Uterus (tissue), 3 donors: ENCODE measurements at regions not wholly inside any gene's neighbourhood (a gene's known extent, or its start where the extent isn't known, plus 50 kb on each side); places are given as distances from the start of the nearest gene placed in this dataset.

Source experiments
- DNase-seq, 2 donors: peaks; one replicate each; pipeline ENCODE4 v3.0.0-alpha.2; 2019 to 2020
- H3K27ac ChIP-seq, 2 donors: fragments of 200-600 bp; sonication (generic); 1 replicate in 1 of 2; 2 replicates in 1 of 2; pipeline ENCODE4 v1.5.1; 2016 to 2018
- H3K27me3 ChIP-seq, 2 donors: fragments of 200-600 bp; sonication (generic); one replicate each; pipeline ENCODE4 v1.5.1; 2018 to 2019; ENCODE audit warnings: control low read depth in 1 of 2
- H3K36me3 ChIP-seq, 2 donors: fragments of 200-600 bp; sonication (generic); one replicate each; pipeline ENCODE4 v1.5.1; 2019; ENCODE audit warnings: control low read depth in 1 of 2
- H3K4me1 ChIP-seq, 2 donors: fragments of 200-600 bp; sonication (generic); one replicate each; pipeline ENCODE4 v1.5.1; 2018 to 2019; ENCODE audit warnings: control low read depth in 1 of 2
- H3K4me3 ChIP-seq, 2 donors: fragments of 200-600 bp; sonication (generic); 1 replicate in 1 of 2; 2 replicates in 1 of 2; pipeline ENCODE4 v1.5.1; 2018 to 2019; ENCODE audit warnings: mild to moderate bottlenecking in 1 of 2
- H3K9me3 ChIP-seq, 2 donors: fragments of 200-600 bp; sonication (generic); one replicate each; pipeline ENCODE4 v1.5.1; 2019; ENCODE audit warnings: control low read depth in 1 of 2
- CTCF ChIP-seq, 4 experiments: fragments of 200-600 bp in 2 of 4; fragments of 450-650 bp in 2 of 4; sonication (generic) in 2 of 4; IDR thresholded peaks; one replicate each; pipeline ENCODE4 v1.5.1; 2016 to 2019; ENCODE audit warnings: antibody characterized with exemption in 4 of 4, mild to moderate bottlenecking in 2 of 4, moderate library complexity in 1 of 4
- POLR2A ChIP-seq, 2 donors: fragments of 450-650 bp; IDR thresholded peaks; one replicate each; pipeline ENCODE4 v1.6.1; 2016; ENCODE audit warnings: antibody characterized with exemption in 2 of 2, mild to moderate bottlenecking in 1 of 2, moderate library complexity in 1 of 2
- intact Hi-C: fragments of 100-400 bp; cut with DNase I; formaldehyde crosslinking; loops from one replicate; pipeline ENCODE4 v1.15.1; 2023; ENCODE audit warnings: low total_unique reads
- donor health status: DM: yes; HTN: yes; CAD: no.

DNA sequence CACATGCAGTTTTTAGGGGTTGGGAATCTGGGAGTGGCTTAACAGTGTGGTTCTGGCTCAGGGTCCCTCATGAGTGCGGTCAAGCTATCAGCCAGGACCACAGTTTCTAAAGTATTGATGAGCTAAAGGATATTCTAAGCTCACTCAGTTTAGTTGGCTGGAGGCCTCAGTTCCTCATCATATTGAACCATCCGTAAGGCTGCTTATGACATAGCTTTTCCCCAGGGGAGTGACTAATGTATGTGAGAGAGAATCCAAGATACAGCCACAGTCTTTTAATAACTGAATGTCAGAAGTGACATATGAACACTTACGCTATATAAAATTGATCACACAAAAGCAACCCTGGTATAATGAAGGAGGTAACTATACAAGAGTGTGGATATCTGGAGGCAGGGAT is 245.3 kb downstream of the POLR1F start:
- intact Hi-C loops, result no loop called here
- DNase-seq, result no peak
- no peaks in the 10 kb centered on the region for H3K36me3 ChIP-seq
- H3K27ac ChIP-seq, result no peak overlapping the region
- no peak overlapping the region for H3K4me3 ChIP-seq
- TF ChIP-seq POLR2A (IDR thresholded peaks at IDR 0.05) (no peak), CTCF (IDR thresholded peaks at IDR 0.05) (no peak)
- H3K27me3 ChIP-seq, result no peaks in the 10 kb centered on the region
- no peaks in the 10 kb centered on the region for H3K4me1 ChIP-seq
- H3K9me3 ChIP-seq, result no peaks in the 10 kb centered on the region

GRCh38 chr7:19455623-19456022 is 253.2 kb downstream of the POLR1F start:
- no peak for DNase-seq
- H3K9me3 ChIP-seq, result no peaks in the 10 kb centered on the region
- H3K4me1 ChIP-seq, result no peaks in the 10 kb centered on the region
- no peaks in the 10 kb centered on the region for H3K36me3 ChIP-seq
- no peak overlapping the region for H3K4me3 ChIP-seq
- H3K27ac ChIP-seq, result no peak overlapping the region
- TF ChIP-seq CTCF (IDR thresholded peaks at IDR 0.05), result no peak
- TF ChIP-seq POLR2A (IDR thresholded peaks at IDR 0.05), result no peak
- no peaks in the 10 kb centered on the region for H3K27me3 ChIP-seq
- intact Hi-C loops, result no loop called here

DNA sequence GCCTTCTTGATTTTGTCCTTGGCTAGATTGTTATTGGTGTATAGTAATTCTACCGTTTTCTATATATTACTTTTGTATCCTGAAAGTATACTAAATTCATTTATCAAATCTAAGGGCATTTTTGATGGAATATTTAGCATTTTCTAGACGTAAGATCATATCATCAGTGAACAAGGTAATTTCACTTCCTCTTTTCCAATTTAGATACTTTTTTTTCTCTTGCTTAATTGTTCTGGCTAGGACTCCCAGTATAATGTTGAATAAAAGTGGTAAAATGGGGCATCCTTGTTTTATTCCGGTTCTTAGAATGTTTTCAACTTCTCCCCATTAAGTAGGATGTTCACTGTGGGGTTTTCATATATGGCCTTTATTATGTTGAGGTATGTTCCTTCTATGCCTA is 260.7 kb downstream of the POLR1F start:
- intact Hi-C loops, result no loop called here
- H3K4me1 ChIP-seq, result no peaks in the 10 kb centered on the region
- H3K4me3 ChIP-seq, result no peak overlapping the region
- H3K27ac ChIP-seq, result no peak overlapping the region
- TF ChIP-seq POLR2A (IDR thresholded peaks at IDR 0.05) (no peak), CTCF (IDR thresholded peaks at IDR 0.05) (no peak)
- H3K9me3 ChIP-seq, result no peaks in the 10 kb centered on the region
- no peaks in the 10 kb centered on the region for H3K27me3 ChIP-seq
- no peak for DNase-seq
- H3K36me3 ChIP-seq, result no peaks in the 10 kb centered on the region

DNA sequence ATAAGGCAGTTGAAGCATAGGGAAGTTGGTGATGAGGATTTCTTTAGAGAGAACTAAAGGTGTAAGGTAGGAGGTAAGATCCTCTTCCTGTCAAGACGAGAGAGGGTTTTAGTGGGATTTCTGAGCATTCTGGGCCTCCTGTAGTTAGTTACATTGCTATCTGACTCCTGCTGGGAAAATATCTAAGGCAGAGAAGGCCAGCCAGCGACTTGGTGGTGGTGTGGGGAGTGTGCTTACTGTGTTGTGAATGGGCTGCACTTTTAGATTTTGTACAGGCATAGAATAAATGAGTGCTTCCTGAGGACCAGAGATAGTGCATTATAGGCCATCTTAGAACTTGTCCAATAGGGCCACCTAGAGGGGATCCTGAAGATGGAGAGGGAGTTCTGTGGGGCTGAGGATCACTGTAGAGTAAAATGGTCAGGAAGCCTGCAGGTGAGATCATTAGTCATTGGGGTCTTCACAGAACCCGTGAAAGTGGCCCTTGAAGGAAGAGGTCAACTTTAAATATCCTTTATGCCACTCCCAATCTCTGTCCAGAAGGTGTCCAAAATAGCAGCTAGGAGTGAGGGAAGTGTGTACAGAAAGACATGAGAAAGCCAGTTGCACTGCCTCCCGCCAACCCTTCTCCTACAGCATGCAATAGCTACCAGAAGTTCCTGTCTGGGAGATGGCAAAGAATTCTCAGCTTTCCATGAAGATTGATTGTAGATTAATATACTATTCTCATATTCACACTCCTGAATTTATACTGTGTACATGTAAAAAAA is 266.6 kb downstream of the POLR1F start:
- intact Hi-C loops, result no loop called here
- H3K9me3 ChIP-seq, result no peaks in the 10 kb centered on the region
- H3K4me1 ChIP-seq, result no peaks in the 10 kb centered on the region
- TF ChIP-seq CTCF (IDR thresholded peaks at IDR 0.05) (no peak), POLR2A (IDR thresholded peaks at IDR 0.05) (no peak)
- H3K36me3 ChIP-seq, result no peaks in the 10 kb centered on the region
- no peak for DNase-seq
- no peak overlapping the region for H3K27ac ChIP-seq
- no peak overlapping the region for H3K4me3 ChIP-seq
- no peaks in the 10 kb centered on the region for H3K27me3 ChIP-seq

GRCh38 chr7:19439517-19439916 is 269.3 kb downstream of the POLR1F start:
- H3K4me1 ChIP-seq, result no peaks in the 10 kb centered on the region
- H3K27ac ChIP-seq, result no peak overlapping the region
- TF ChIP-seq POLR2A (IDR thresholded peaks at IDR 0.05) (no peak), CTCF (IDR thresholded peaks at IDR 0.05) (no peak)
- no peaks in the 10 kb centered on the region for H3K27me3 ChIP-seq
- H3K4me3 ChIP-seq, result no peak overlapping the region
- H3K9me3 ChIP-seq, result no peaks in the 10 kb centered on the region
- no peaks in the 10 kb centered on the region for H3K36me3 ChIP-seq
- no peak for DNase-seq
- intact Hi-C loops, result no loop called here
